GM10266 (cell line): ENCODE measurements at regions not wholly inside any gene's neighbourhood (a gene's known extent, or its start where the extent isn't known, plus 50 kb on each side); places are given as distances from the start of the nearest gene placed in this dataset.
"Not testable (repeated sequence)": the region's sequence is repeated elsewhere in the genome, so short reads cannot be mapped to it uniquely, and the experiment has no call there.

Experiments used
- DNase-seq: peaks from one replicate; pipeline ENCODE4 v3.0.0; 2012; ENCODE audit errors: extremely low spot score
- TF ChIP-seq, protein P1 (sequence below): IDR thresholded peaks from 2 replicates; pipeline ENCODE4 v1.5.1; 2012; ENCODE audit warnings: mild to moderate bottlenecking, low read depth; ENCODE audit not compliant: control insufficient read depth, insufficient read depth; ENCODE audit errors: missing control alignments

DNA sequence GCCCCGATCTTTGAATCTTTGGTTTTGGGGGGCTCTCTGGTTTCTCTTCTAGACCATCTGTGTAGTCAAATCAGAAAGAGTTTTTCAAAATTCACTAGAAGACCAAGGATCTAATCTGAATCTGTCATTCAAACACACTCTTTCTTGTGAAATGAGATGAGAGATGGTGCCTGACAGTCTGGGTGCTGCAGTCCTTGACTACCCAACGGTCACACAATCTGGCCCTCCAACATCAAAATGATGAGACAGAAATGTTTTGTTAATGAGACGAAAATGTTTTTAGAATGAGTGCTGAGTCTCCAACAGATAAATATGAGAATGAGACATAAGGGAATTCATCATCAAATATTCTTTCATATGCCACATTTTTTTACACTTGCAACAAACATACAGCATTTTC is 695.7 kb upstream of the USP15 start:
- no peak for DNase-seq
- TF ChIP-seq, protein P1, sequence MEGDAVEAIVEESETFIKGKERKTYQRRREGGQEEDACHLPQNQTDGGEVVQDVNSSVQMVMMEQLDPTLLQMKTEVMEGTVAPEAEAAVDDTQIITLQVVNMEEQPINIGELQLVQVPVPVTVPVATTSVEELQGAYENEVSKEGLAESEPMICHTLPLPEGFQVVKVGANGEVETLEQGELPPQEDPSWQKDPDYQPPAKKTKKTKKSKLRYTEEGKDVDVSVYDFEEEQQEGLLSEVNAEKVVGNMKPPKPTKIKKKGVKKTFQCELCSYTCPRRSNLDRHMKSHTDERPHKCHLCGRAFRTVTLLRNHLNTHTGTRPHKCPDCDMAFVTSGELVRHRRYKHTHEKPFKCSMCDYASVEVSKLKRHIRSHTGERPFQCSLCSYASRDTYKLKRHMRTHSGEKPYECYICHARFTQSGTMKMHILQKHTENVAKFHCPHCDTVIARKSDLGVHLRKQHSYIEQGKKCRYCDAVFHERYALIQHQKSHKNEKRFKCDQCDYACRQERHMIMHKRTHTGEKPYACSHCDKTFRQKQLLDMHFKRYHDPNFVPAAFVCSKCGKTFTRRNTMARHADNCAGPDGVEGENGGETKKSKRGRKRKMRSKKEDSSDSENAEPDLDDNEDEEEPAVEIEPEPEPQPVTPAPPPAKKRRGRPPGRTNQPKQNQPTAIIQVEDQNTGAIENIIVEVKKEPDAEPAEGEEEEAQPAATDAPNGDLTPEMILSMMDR: no peak

DNA sequence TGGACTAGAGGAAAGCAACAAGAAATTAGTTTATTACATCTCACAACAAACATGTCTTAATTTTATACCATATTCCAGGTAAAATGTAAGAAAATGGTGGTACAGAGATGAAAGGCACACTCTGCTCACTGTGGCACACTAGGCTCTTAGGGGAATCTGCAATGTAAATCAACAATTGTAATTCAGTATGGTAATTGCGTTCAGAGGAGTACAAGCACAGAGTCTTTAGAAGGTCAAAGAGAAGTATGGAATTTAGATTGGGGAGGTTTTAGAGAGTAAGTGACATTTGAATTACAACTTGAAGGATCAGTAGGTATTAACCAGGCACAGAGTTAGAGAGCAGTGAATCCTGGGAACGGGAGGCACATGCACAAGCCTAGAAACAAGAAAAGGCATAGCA is 694.0 kb upstream of the USP15 start:
- DNase-seq: no peak
- TF ChIP-seq, protein P1: no peak

DNA sequence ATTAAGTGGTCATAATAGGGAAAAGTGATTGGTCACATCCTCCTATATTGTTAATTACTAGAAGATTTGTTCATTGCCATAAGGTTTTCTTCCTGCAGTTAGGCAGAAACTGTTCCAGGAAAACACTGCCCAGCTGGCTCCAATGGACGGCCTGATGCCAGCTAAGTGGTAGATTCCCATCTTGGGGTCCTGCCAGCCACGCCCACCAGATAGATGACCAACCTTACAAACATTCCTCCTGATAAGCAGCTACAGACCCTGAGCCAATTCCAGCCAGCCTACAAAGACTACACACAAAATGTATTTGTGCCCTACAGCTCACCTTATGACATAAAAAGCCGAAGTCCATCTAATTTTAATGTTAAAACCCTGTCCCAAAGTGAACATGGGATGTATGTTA is 685.9 kb upstream of the USP15 start:
- no peak for DNase-seq
- TF ChIP-seq, protein P1: no peak

DNA sequence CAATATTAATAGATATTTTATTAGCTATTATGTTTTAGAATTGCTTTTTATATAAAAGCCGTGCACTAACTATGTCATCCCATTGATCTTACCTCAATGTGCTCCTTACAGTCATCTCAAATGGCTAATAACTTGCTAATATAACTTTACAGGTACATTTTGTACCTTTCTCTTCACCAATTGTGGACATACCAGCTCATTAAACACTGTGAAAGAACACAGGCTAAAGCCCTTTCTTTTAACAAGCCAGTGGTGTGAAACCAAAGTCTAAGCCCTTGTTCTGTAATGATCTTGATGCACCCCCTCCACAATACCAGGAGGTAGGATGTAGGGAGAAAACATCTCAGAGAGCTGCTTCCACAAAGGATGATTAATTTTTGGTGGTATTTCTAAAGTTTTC is 675.3 kb upstream of the USP15 start:
- no peak for DNase-seq
- TF ChIP-seq, protein P1: no peak

DNA sequence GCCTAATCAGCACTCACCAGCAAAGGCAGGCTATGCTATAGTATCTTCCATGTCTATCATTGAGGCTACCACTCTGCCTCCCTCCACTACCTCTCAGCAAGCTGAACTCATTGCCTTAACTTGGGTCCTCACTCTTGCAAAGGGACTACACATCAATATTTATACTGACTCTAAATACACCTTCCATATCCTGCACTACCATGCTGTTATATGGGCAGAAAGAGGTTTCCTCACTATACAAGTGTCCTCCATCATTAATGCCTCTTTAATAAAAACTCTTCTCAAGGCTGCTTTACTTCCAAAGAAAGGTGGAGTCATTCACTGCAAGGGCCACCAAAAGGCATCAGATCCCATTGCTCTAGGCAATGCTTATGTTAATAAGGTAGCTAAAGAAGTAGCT is 669.3 kb upstream of the USP15 start:
- DNase-seq: not testable (repeated sequence)

DNA sequence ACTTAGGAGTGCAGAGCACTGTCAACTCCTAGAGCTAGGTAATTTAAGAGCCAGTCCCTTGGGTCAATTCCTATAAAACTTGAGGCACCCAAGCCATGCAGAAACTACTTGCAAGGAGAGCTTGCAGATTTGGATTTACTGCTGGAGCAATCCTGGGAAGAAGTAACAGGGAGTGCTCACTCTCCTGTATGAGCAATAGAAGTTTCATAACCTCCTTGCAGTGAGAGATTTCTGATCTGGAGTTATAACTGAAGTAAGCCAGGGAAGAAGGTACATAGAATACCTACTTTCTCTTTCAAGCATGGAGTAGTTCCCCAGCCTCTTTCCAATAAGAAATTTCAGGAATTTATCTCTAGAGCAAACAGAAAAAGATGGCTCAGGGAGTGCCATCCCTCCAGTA is 650.1 kb upstream of the USP15 start:
- TF ChIP-seq, protein P1: no peak
- DNase-seq: no peak

DNA sequence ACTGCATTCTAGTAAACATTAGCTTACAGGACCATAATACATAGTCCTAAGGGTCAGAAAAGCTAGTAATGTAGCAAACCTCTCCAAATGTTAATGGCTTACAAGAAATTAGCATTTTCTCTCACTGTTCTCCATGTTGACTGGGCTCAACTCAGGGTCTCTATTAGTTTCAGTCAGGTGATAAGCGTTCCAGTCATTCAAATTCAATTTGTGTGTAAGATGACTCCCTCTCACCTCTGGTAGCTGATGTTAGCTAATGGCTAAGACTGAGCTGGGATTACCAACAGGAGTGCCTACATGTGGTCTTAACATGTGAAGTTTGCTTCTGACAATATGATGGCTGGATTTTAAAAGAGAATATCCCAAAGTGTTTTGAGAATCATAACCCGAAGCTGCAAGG is 630.5 kb upstream of the USP15 start:
- no peak for DNase-seq
- TF ChIP-seq, protein P1: no peak

DNA sequence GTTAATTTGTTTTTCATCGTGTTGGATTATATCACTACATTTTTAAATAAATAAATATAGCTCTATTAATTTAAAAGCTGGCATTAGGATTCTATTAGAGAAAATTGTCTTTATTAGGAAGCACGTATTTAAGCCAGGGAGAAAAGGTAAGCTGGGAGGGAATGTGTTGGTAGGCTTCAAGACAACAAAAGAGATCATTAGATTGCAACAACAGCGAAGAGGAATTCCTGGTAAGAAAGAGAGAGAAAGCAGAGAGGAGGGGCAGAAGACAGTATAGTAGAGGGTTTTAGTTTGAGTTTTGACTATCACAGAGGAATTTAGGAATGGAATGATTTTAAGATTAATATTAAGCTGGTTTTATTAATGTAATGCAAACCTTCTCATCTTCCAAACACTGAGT is 613.6 kb upstream of the USP15 start:
- no peak for DNase-seq
- TF ChIP-seq, protein P1: no peak
